HG03342 (cell line): ENCODE measurements at regions not wholly inside any gene's neighbourhood (a gene's known extent, or its start where the extent isn't known, plus 50 kb on each side); places are given as distances from the start of the nearest gene placed in this dataset.

Experiments used
- ATAC-seq: cut with Tn5 transposase; IDR thresholded peaks from one replicate; pipeline ENCODE4 v1.9.1; 2021; ENCODE audit warnings: mild to moderate bottlenecking, moderate library complexity; ENCODE audit not compliant: unreplicated experiment

- ATAC-seq = no peak
Observed at GRCh38 chr2:5036256-5036655, 655.9 kb upstream of the SOX11 start.

- no peak for ATAC-seq
Observed at GRCh38 chr2:5039241-5039975, 652.8 kb upstream of the SOX11 start.

DNA sequence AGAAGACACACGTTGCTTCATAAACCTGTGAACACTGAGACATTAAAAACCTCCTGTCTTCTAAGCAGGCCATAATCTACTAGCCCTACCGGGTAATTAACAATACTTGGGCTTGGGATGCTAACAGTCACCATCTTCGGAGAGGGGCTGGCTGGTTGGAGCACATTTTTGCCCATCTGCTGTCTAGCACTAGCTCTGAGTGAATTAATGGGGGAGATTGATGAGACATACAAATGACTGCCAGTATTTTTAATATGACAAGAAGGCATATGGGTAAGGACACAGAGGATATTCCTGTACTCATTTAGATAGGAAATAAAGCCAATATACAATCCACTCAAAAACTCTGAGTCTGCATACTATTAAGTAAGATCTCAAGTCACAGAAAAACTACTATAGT, 651.6 kb upstream of the SOX11 start:
- ATAC-seq = no peak

GRCh38 chr2:5041501-5041900, 650.7 kb upstream of the SOX11 start:
- ATAC-seq = no peak

DNA sequence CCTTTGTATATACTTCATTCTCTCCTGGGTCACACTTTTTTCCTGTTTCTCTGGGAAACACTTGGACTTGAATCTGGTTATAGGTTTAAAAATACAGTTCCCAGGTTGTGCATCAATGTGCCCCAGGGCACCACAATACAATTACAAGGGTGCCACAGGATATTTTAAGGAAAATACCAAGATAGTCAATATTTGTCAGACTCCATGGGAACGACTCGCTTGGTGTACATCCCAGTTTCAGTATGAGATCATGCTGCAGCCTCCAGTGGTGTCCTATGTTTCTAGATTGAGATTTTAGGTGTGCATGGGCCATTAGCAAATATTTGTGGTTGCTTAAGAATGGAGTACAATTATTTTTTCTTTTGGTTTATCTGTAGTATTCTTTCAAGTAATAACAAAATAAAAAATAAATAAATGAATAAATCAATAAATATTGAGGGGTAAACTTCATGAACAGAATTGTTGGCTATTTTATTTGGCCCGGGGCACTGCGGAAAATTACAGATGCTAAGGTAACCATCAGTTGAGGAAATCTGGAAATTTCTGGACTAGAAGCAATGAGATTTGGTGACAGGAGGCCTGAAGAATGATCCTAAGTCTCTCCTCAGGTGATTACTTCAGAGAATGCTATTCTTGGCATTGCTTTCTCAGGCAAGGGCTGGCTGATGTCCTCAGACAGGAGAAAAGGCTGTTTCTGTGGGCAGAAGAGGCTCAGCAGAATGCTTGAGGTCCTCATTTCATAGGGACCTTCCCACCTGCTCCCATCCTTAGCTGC, 649.3 kb upstream of the SOX11 start:
- ATAC-seq = no peak

- no peak for ATAC-seq
Observed at GRCh38 chr2:5051300-5051699, 640.9 kb upstream of the SOX11 start.

GRCh38 chr2:5052905-5053304, 639.3 kb upstream of the SOX11 start:
- no peak for ATAC-seq

DNA sequence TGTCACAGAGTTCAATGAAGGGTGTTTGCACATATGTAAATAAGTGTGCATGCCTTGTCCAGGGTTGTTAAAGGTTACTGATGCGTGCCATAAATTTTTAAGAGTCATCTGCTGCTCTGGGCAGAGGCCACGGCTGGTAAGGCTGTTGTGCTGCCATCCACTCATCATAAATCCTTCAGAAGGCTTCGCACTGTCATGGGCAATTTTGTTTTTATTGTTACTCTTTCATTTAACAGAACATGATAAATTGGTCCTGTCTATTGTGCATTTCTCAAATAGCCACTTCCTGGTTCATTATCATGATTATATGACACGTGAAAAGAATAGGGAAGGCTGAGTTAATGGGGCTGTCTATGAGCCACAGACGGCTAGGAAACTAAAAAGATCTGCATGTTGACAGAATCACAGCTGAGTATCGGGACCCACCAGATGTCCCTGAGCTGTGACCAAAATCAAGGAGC, 634.3 kb upstream of the SOX11 start:
- no peak for ATAC-seq

DNA sequence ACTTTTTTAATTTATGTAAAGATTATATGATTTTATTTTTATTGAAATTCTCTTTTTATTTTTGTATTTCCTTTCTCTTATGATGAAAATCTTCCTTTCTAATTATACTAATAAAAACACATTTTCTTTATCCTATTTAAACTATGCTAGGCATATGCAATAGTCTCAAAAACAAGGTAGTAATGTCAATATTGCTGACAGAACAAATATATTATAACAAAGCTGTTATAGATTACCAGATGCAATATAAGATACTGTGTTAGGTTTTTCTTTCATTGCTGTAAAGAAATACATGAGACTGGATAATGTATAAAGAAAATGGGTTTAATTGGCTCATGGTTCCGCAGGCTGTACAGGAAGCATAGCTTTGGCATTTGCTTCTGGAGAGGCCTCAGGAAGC, 631.2 kb upstream of the SOX11 start:
- no peak for ATAC-seq

GRCh38 chr2:5064687-5065086, 627.5 kb upstream of the SOX11 start:
- ATAC-seq = no peak

DNA sequence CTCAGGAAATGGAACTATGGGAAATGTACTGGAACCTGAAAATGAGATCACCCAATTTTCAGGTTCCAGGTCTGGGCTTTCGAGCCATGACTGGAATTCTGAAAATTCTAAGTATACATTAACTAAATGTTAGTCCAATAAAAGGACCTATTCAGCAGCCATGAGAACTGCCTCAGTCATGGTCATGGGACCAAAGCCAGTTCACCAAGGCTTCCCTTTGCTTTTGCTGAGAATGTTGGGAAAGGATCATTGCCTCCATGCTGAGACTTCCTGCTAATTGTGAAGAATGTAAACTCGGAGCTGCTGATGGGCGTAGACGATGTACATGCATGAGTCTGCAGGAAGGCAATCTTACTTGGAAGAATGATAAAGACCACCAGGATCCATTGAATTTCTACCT, 624.4 kb upstream of the SOX11 start:
- no peak for ATAC-seq

DNA sequence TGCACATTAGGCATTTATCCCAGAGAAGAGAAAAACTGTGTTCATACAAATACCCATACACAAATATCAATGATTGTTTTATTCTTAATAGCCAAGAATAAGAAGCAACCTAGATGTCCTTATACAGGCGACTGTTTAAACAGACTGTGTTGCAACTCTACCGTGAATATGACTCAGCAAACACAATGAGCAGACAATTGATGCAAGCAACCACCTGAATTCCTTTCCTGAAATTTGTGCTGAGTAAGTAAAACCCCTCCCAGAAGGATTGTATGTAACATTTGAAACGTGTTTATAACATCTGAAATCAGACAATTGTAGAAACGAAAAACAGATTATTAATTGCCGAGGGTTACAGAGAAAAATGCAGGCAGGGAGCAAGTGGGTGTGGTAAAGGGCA, 621.9 kb upstream of the SOX11 start:
- no peak for ATAC-seq

DNA sequence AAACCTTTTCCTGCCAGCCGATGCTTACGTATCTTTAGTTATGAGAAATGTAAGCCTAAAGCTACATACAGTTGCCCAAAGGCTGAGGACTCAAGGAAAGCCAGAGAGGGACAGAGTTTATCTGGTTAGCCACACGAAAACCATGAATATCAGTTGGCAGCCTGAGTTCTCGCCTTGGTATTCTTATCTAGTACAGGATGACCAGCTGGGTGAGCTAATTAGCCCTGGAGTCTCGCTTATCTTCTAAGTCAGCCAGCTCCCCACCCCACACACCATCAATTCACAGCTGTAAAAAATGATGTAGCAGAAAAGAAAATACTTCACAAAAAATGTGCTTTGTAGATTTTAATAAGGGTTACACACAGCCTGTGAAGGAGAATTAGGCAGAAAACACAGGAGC, 617.5 kb upstream of the SOX11 start:
- no peak for ATAC-seq

- no peak for ATAC-seq
Observed at GRCh38 chr2:5076599-5076998, 615.6 kb upstream of the SOX11 start.

DNA sequence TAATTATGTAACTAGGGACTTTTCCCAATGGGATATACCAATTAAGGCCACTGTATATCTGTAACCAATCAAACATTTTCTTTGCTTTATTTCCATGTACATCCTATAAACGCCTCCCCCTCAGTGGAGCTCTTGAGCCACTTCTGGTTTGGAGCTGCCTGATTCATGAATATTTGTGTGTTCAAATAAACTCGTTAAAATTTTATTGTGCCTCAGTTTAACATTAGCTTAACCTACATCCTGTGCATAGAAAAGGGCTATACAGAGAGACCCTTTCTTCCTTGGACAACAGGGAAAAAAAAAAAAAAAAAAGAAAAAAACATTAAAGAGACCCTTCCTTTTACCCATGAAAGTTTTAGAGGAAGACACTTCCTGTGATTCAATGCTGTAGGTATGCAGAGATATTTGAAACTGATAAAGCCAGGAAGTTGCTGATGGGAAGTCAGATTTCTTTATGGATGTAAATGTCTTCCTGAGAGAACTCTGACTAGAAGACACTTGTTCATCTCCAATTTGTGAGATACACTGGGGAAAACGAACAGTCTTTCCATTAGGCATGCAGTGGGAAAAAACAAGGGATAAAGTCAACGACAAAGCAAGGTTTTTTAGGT, 614.6 kb upstream of the SOX11 start:
- ATAC-seq = no peak

- ATAC-seq = no peak
Observed at GRCh38 chr2:5083402-5083801, 608.8 kb upstream of the SOX11 start.

- no peak for ATAC-seq
Observed at GRCh38 chr2:5089409-5089808, 602.8 kb upstream of the SOX11 start.

- ATAC-seq = no peak
Observed at GRCh38 chr2:5093056-5093455, 599.1 kb upstream of the SOX11 start.

DNA sequence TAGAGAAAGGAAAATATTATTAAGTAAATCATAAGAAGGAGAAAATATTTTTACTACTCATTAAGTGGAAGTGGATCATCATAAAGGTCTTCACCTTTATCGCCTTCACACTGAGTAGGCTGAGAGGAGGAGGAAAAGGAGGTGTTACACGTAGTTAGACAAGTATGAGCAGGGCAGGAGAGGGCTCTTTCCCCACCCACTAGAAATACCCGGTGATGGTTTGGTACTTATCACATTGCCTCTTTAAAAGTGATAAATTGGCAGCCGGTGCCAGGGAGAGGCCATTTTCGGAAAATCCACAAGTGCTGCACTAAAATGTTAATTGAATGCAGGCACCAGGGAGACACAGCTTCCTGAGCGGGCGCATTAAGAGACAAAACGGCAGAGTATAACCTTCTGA, 598.7 kb upstream of the SOX11 start:
- no peak for ATAC-seq

DNA sequence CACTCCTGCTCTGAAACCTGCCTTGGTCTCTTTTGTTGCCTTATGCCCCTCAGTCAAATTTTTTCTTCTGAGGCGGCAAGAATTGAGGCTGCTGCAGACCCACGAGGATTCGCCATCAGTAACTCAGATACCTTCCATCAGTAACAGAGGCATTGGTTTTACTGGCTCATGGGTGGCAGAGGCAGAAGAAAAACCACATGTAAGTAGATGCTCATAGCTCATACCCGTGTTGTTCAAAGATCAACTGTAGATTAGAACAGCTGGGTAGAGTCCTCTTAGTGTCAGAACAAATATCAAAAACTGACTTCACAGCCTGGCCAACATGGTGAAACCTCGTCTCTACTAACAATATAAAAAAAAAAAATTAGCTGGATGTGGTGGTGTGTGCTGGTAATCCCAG, 598.0 kb upstream of the SOX11 start:
- no peak for ATAC-seq

- ATAC-seq = no peak
Observed at GRCh38 chr2:5098286-5098685, 593.9 kb upstream of the SOX11 start.

DNA sequence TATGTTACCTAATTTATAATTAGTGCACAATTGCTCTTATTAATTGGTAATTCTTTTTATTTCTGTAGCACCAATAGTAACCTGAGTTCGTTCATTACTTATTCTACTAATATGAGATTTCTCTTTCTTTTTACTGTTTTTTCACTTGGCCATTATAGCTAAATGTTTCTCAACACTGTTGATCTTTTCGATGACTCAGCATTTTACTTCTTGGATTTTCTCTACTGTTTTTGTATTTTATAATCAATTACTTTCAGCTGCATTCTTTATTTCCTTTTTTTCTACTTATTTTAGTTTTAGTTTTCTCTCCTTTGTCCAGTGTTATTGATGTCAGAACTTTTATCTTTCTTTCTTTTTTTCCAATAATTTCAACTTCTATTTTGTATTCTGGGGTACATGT, 589.4 kb upstream of the SOX11 start:
- ATAC-seq = no peak
